NT2/D1 (cell line): ENCODE measurements at regions not wholly inside any gene's neighbourhood (a gene's known extent, or its start where the extent isn't known, plus 50 kb on each side); places are given as distances from the start of the nearest gene placed in this dataset.

Experiments used
- SUZ12 ChIP-seq: IDR thresholded peaks from 2 replicates; pipeline ENCODE4 v1.6.1; 2011; ENCODE audit not compliant: insufficient read length, insufficient read depth; ENCODE audit errors: extremely low read depth
- YY1 ChIP-seq: IDR thresholded peaks from 2 replicates; pipeline ENCODE4 v1.6.1; 2011; ENCODE audit not compliant: insufficient read length, insufficient read depth
- ZNF274 ChIP-seq: IDR thresholded peaks from 2 replicates; pipeline ENCODE4 v1.6.1; 2011; ENCODE audit warnings: mild to moderate bottlenecking, low read depth, low read length

DNA sequence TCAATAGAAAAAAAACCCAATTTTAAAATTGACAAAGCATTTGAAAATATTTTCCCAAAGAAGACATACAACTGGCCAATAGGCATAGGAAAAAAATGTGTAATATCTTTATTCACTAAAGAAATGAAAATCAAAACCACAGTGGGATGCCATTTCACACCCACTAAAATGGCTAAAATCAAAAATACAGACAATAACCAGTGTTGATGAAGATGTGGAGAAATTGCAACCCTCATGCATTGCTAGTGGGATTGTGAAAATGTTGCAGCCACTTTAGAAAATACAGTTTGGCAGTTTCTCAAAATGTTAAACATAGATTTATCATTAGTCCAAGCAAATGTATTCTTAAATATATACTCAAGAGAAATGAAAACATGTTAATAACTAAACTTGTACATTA is 315.1 kb upstream of the GPR149 start:
- TF ChIP-seq ZNF274 (no peak), SUZ12 (no peak), YY1 (no peak)
